HG02798 (cell line): ENCODE measurements at regions not wholly inside any gene's neighbourhood (a gene's known extent, or its start where the extent isn't known, plus 50 kb on each side); places are given as distances from the start of the nearest gene placed in this dataset.

Source experiments
- ATAC-seq: cut with Tn5 transposase; IDR thresholded peaks from one replicate; pipeline ENCODE4 v1.9.1; 2021; ENCODE audit warnings: mild to moderate bottlenecking; ENCODE audit not compliant: unreplicated experiment, poor library complexity

DNA sequence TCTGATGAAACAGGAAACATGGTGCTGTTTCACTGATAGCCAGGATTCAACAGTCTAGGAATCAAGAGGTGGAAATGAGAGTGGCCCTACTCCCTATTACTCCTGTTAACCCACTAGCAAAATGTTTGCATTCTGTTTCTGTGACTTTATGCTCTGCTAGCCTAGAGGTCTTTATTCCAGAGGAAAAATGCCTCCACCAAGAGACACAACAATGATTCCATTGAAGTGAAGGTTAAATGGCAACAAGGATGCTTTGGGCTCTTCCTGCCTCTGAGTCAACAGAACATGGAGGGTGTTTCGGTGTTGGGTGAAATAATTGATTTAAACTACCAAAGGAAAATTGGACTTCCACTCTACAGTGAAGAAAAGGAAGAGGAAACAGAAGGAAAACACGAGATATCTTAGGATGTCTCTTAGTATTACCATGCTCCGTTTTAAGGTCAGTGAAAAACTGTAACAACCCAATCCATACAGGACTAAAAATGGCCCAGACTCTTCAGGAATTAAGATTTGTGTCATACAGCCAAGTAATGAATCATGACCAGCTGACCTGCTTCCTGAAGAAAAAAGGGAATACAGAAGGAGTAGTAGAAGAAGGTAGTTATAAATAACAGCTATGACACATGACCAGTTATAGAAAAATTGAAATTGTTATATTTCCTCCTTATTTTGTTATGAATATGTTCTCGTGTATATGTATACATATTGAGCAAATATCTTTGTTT, 1237.8 kb downstream of the NCAM2 start:
- ATAC-seq = no peak

DNA sequence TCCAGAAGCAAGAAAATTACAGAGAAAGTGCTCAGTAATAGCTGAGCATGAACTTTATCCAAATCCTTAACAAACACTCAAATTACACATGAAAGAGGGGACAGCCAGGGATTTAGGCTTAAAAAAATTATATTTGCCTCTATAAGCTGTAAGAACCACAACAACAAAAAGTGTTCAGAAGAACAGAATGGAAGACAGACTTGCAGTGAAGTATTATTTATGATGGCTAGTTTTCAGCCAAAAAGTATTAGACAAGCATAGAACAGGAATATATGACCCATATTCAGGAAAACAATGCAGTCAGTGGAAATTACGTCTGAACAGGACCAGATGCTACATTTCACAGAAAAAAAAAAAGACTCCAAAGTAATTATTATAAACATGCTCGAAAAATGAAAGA, 1246.3 kb downstream of the NCAM2 start:
- no peak for ATAC-seq

DNA sequence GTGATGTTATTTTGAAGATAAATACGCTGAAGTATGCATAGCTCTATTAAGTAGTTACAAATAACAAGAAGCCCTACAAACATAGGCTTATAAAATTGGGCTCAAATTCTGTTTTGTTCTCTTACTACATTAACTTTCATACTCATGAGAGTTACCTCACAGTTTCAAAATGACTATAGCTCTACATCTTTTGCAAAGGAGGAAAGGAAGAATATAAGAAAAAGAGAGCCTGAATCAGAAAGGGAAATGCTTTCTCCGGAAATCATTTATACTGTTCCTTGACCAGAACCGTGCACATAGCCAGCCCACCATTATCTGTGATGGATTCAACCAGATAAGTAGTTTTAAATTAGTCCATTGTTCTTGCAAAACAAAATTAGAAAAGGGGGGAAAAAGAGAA, 1252.1 kb downstream of the NCAM2 start:
- ATAC-seq = no peak

DNA sequence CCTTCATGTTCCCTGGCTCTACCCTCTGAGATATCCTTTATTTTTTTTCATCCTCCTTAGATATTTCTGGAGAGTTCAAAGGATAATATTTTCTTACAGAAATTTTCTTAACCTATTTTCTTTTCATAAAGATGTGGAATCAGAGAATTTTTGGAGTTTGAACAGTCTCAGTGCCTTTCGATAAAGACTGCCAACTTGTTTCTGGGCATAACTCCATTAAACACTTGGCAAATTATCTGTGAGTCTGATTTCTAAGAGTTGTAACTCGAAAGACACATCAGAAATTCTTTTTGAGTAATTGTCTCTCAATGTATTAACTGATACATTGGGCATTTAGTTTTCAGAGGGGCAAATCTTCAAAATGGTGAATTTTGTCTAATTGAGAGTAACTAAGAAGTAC, 1255.6 kb downstream of the NCAM2 start:
- no peak for ATAC-seq

DNA sequence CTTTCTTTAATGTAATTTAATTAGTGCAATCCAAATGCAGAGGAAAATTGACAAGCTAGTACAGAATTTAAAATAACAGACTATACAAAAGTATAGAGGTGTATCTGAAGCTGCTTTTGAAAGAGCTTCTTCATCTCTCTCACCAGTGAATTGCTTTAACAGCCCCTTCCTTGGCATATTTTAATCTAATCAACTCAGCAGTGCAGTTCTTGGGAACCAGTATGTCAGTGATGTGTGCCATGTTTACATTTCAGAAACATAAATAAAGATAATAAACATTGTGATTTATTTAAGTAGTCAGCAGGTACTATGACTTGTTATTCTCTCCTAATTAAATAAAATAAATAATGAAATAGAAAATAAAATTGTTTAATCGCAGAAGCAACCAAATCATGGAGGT, 1260.6 kb downstream of the NCAM2 start:
- no peak for ATAC-seq

DNA sequence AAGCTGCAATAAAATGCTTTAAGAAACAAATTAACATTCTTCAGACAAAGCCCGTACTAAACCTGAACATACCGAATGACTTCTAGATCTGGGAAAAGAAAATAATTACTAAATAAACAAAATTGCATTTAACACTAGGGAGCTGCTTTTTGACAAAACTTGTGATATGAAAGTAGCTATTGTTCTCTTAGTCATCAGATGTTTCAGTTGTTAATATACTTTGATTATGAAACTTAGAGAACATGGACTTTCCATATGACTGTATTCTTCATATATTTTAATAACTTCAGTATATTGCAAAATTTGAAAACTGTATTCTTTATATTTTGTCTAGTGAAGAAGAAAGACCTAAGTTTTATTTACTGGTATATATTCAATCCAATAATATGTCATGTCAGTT, 1262.1 kb downstream of the NCAM2 start:
- no peak for ATAC-seq

DNA sequence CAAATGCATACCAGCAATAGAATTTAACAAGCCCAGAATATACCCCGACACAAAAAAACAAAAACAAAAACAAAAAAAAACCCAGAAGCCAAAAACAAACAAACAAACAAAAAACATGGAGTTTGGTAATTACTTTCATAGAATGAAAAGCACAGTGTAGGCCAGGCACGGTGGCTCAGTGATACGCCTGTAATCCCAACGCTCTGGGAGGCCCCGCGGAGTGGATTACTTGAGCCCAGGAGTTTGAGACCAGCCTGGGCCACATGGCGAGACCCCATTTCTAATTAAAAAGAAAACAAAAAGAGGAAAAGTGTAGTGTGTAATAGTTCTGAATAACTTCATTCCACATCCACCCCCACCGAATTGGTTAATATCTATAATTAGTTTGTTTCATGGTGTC, 1265.7 kb downstream of the NCAM2 start:
- ATAC-seq = no peak

DNA sequence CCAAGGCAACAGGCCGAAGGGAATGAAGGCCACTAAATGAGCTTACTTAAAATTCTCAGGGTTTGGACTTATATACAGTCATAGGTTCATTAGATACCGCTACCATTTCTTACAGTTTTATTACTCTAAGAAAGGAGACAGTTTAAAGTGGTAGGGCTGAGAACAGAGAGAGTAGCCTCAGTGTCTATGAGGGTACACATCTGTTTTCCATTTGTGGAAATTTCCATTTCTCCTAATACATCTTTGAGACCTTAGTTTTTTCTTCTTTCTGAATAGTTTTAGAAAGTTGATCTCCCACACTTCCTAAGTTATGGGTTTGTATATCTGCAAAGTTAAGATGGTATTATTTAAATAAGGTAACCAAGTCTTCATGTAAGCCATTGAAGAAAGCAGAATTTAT, 1279.1 kb downstream of the NCAM2 start:
- ATAC-seq = no peak

DNA sequence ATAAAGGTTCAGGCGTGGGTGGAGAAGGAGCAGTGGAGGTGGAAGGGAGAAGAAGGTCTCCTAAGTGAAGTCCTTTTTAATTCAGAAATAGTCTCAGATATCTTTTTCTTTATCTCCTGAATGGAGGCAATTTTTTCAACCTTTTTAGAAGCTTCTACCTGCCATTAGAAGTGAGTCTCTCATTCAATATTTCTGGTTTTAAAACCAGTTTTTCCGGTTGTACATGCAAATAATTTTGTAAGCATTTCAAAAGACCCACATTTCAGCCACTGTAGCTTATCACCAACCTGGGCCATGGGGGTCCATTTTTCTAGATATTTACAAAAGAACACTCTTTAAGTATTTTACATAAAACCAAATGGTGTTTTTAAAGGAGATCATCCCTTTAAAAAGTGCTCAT, 1280.2 kb downstream of the NCAM2 start:
- ATAC-seq = no peak

DNA sequence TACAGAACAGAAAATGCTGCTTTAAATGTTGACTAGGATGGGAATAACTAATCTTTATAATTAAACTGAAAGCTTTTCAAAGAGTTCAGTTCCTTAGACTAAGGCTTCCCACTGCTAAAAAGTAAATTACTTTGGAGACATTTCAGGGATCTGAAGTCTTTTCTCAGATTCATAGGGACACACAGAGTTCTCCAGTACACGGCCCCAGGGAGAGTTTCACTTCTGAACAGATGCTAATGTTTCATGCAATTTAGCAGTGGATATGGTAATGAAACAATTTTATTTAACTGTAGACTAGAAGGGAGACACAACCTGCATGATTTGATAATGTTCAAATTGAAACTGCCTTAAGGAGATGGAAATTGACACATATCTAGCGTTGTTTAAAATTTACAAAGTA, 1282.6 kb downstream of the NCAM2 start:
- ATAC-seq = no peak

DNA sequence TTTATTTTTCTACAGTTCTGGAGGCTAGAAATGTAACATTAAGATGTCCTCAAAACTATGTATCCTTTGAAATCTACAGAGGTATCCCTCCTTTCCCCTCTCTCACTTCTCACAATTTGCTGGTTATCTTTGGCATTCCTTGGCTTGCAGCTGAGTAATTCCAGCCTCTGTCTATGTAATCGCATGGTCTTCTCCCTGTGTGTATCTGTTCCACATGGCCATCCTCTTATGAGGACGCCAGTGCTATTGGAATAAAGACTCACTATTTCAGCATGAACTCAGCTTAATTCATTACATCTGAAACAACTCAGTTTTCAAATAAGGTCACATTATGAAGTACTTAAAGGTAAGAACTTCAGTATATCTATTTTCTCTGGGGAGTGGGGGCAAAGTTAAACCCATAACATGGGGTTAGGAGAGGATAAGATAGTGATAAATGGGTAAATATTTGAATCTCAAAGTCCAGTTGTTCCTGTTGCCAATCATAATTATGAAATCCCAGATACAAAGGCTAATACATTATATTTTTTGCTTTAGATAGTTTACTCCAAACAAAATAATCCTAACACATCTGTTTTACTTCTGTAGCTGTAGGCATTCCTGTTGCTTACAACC, 1290.8 kb downstream of the NCAM2 start:
- no peak for ATAC-seq

DNA sequence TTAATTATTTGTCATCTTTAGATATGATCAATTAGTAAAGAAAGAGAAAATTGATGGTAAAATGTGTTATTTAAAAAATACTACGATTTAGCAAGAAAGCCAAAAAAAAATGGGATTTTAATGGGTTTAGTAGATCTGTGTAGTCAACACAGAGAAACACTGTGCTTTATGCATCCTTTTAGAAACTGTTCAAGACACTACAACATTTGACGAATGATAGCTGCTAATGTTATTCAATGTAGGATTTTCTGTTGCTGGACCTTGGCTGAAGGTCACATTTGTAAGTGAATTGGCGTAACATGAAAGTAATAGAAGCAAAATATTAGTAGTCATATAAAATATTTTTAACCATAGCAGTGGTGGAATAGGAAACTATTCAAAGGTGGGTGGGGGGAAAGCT, 1293.9 kb downstream of the NCAM2 start:
- no peak for ATAC-seq

DNA sequence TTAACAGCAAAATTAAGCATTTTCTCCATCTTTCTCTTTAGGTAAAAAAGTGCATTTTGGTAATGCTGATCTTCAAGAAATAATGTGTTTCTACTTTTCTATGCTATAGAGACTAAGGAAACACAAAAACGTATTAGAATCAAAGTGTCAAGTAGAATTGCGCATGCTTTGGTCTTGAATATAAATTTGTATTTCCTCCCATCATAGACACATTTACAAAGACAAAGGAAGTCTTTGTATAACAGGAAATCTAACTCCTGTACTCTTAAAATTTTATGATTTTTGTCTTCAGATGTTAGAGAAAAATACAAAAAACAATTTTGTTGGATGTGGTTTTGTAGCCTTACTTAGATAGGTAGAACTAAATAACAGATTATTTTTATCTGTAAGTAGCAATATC, 1299.4 kb downstream of the NCAM2 start:
- ATAC-seq = no peak

DNA sequence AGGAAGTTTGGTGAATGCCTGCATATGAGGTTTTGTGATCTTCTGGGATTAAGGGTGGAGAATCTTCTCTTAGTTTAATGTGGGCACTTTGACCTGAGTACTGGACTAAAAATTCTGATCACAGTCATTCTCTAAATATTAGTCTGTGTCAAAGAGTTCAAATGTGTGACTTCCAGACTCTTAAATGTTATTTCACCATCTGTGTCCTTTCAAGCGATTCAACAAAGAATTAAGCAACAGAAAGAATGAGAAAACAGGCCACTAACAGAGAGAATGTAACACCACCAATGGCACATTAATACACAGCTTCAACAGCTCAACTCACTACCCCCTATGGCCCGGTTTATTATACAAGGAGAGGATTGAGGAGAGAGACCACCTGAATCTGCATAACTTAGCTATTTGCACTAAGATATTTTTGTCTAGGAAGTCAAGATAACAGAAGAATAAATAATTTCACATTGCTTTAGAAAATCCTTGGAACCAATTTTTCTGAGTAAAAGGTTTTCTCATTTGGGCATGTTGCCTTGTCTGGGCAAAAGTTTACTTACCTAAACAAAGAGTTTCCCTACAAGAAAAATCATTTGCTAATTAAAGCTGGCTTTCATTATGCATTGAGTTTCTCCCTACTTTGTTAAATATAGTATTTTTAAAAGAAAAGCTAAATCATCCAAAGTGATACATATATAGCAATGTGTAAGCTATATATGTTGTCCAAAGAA, 1313.7 kb downstream of the NCAM2 start:
- ATAC-seq = no peak

DNA sequence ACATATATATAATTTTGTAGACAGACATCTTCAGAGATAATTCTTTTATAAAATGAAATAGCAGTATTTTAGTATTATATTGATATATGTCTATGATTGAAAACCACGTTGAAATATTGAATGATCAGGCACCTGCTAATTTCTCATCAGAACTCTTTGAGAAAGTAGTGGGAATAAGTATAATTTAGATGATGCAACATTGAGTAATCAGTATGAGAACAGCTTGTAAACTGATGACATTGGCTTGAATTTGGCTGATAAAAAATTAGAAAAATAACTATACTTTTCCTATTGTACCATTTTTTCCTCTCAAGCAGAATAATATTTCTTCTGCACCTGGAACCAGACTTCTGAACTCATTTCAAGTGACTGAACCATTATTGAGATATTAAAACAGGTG, 1316.8 kb downstream of the NCAM2 start:
- no peak for ATAC-seq

DNA sequence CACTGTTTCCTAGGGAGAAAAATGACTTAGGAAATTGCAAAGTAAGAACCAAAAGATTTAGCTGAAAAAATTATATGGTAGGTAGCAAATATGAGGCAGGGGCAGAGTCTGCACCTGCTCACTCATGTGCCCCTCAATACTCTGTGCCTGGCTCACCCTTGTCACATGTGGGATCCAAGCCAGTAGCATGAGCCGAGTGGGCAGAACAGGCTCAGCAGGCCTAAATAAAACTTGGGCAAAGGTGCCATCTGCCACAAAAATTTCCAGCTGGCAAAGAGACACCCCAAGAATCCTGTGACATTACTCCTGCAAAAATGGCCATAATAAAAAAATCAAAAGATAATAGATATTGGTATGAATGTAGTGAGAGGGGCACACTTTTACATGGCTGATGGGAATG, 1321.2 kb downstream of the NCAM2 start:
- ATAC-seq = no peak

DNA sequence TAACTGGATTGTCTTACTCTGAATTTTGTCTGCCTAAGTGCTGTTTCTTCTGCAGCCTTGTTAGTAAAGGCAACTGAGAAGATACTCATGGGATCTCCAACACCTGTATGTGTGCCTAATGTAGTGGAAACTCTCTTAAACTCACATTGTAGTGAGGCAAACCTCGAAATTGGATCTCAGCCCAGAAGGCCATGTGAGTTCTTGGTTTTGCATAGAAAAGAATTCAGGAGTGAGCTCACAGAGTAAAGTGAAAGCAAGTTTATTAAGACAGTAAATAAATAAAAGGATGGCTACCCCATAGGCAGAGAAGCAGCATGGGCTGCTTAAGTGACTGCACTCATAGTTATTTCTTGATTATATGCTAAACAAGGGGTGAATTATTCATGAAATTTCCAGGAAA, 1344.7 kb downstream of the NCAM2 start:
- ATAC-seq = no peak

DNA sequence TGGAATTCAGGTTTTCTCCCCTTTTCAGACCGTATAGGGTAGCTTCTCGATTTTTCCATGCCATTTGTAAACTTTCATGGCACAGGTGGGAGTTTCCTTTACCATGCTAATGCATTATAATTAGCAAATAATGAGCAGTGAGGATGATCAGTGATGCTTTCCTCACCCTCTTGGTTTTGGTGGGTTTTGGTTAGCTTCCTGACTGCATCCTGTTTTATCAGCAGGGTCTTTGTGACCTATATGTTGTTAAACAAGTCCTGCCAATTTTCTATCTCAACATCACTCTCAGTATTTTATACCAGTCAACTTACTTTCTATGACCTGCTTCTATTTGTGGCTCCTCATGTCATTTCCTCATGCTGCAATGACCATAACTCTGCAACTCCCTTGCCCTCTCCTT, 1345.1 kb downstream of the NCAM2 start:
- ATAC-seq = no peak

DNA sequence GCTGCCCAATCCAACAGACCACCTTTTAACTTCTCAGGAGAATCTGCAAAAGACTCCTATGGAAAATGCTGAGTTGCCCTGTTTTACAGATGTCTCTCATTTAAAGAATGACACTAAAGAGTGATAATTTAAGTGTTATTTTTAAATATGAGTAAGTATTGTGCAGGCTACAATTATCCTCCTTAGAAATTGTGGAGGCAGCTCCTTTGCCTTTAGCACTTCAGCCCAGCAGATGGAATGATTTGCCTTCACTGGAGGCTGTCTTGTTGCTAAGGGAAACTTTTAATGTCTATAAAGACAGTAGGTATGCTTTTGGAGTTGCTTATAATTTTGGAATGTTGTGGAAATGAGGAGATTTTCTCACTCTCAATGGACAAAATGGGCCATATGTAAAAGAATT, 1345.5 kb downstream of the NCAM2 start:
- no peak for ATAC-seq

DNA sequence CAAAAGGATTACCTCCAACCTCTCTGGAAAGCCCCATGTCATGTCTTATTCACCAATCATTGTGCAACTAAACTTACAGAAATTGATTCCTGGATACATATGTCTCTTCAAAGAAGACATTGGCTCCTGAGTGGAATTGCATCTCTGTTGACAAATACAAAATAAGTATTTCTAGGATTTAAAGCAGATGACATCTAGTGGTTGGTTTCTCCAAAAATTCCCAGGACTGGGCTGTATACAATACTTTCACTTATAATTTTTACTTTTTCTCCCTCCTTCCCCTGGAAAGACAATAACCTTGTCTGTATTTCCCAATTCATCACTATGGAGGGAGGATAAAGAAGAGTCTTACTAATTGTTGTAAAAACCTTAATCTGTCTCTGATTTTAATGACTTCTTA, 1347.4 kb downstream of the NCAM2 start:
- no peak for ATAC-seq

DNA sequence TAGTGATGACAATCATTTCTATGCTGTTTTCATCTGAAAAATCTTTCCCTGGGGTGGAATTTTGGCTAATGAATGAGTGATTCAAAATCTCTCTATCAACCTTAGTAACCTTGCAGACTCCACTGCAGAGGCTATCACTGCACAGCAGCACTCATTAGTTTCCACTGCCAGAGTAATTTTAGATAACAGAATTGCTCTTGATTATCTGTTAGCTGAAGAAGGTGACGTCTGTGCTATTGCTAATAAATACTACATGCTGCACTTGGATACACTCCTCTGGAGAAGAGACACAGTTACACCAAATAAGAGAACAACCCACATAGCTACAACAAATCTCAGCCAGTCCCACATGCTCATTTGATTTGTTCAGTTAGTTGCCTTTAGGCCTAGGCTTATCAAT, 1348.4 kb downstream of the NCAM2 start:
- no peak for ATAC-seq

DNA sequence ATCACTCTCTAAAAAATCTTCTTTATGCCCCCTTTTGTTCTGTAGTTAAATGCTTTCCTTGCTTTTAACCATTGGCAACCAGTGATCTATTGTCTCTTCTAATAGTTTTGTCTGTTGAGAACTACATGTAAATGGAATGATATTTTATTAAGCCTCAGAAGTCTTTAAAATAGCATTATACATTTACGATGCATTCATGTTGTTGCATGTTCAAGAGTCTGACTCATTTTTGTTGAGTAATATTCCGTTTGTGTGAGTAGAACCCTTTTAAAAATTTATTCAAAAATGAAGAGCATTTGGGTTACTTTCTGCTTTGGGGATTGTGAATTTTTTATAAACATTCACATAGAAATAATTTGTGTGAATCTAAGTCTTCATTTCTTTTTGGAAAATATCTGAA, 1352.9 kb downstream of the NCAM2 start:
- no peak for ATAC-seq
